ENCODE measurements at regions not wholly inside any gene's neighbourhood (a gene's known extent, or its start where the extent isn't known, plus 50 kb on each side); places are given as distances from the start of the nearest gene placed in this dataset.
"Not testable (repeated sequence)": the region's sequence is repeated elsewhere in the genome, so short reads cannot be mapped to it uniquely, and the experiment has no call there.

GRCh38 chr13:50390503-50391248, 375.4 kb downstream of the KCNRG start:
- DNase-seq (ENCODE audit: low read depth) = no peak
- no peak overlapping the region for H3K4me3 ChIP-seq (replicated peaks; ENCODE audit: low read depth, low read length)
- TF ChIP-seq CTCF (IDR thresholded peaks at IDR 0.05; ENCODE audit: low read length, missing control alignments) = no peak

- TF ChIP-seq CTCF (IDR thresholded peaks at IDR 0.05; ENCODE audit: low read length, missing control alignments) = no peak
- no peak for DNase-seq (ENCODE audit: low read depth)
- no peak overlapping the region for H3K4me3 ChIP-seq (replicated peaks; ENCODE audit: low read depth, low read length)
Measured at GRCh38 chr13:50392977-50393376, 377.7 kb downstream of the KCNRG start.

GRCh38 chr13:50393628-50394027, 378.4 kb downstream of the KCNRG start:
- DNase-seq (ENCODE audit: low read depth) = peak; percentile 18
- no peak overlapping the region for H3K4me3 ChIP-seq (replicated peaks; ENCODE audit: low read depth, low read length)
- no peak for TF ChIP-seq CTCF (IDR thresholded peaks at IDR 0.05; ENCODE audit: low read length, missing control alignments)

- no peak for TF ChIP-seq CTCF (IDR thresholded peaks at IDR 0.05; ENCODE audit: low read length, missing control alignments)
- H3K4me3 ChIP-seq (replicated peaks; ENCODE audit: low read depth, low read length) = no peak overlapping the region
- no peak for DNase-seq (ENCODE audit: low read depth)
Measured at GRCh38 chr13:50396001-50396400, 380.8 kb downstream of the KCNRG start.

GRCh38 chr13:50396618-50397017, 381.4 kb downstream of the KCNRG start:
- not testable (repeated sequence) for H3K4me3 ChIP-seq (replicated peaks; ENCODE audit: low read depth, low read length); DNase-seq (ENCODE audit: low read depth)

- TF ChIP-seq CTCF (IDR thresholded peaks at IDR 0.05; ENCODE audit: low read length, missing control alignments) = no peak
- no peak overlapping the region for H3K4me3 ChIP-seq (replicated peaks; ENCODE audit: low read depth, low read length)
Measured at GRCh38 chr13:50400035-50400726, 384.9 kb downstream of the KCNRG start.

GRCh38 chr13:50401049-50401505, 385.8 kb downstream of the KCNRG start:
- no peak overlapping the region for H3K4me3 ChIP-seq (replicated peaks; ENCODE audit: low read depth, low read length)
- no peak for TF ChIP-seq CTCF (IDR thresholded peaks at IDR 0.05; ENCODE audit: low read length, missing control alignments)
- DNase-seq (ENCODE audit: low read depth) = peak; percentile 84

More at GRCh38 chr13:50400035-50400726, 384.9 kb downstream of the KCNRG start:
- DNase-seq (ENCODE audit: low read depth) = peak; percentile 50

All from fibroblast of pulmonary artery (primary cell).